Trophoblast cell (in vitro differentiated cells and primary cell): ENCODE measurements at regions not wholly inside any gene's neighbourhood (a gene's known extent, or its start where the extent isn't known, plus 50 kb on each side); places are given as distances from the start of the nearest gene placed in this dataset.

Experiments used
- DNase-seq, 2 donors: peaks; one replicate each; pipeline ENCODE4 v3.0.0-alpha.2; 2016
- H2AFZ ChIP-seq: 2 replicates; pipeline ENCODE4 v1.6.1; 2013; ENCODE audit warnings: low read length, moderate library complexity, mild to moderate bottlenecking; ENCODE audit not compliant: insufficient read depth, poor library complexity
- H2AK5ac ChIP-seq: 2 replicates; pipeline ENCODE4 v1.6.1; 2013; ENCODE audit warnings: mild to moderate bottlenecking, low read length
- H2BK120ac ChIP-seq: 2 replicates; pipeline ENCODE4 v1.6.1; 2013; ENCODE audit warnings: low read length, mild to moderate bottlenecking, moderate library complexity; ENCODE audit not compliant: insufficient read depth, poor library complexity
- H2BK12ac ChIP-seq: 2 replicates; pipeline ENCODE4 v1.6.1; 2013; ENCODE audit warnings: mild to moderate bottlenecking, low read length, moderate library complexity
- H2BK5ac ChIP-seq: 2 replicates; pipeline ENCODE4 v1.6.1; 2013; ENCODE audit warnings: low read length, low read depth, moderate library complexity, mild to moderate bottlenecking; ENCODE audit not compliant: poor library complexity
- H3K14ac ChIP-seq: 2 replicates; pipeline ENCODE4 v1.6.1; 2013; ENCODE audit warnings: mild to moderate bottlenecking, low read length
- H3K18ac ChIP-seq: 2 replicates; pipeline ENCODE4 v1.6.1; 2013; ENCODE audit warnings: mild to moderate bottlenecking, low read length
- H3K23ac ChIP-seq: 2 replicates; pipeline ENCODE4 v1.6.1; 2013; ENCODE audit warnings: low read length
- H3K27ac ChIP-seq: 2 replicates; pipeline ENCODE4 v1.5.1; 2013; ENCODE audit warnings: low read depth, mild to moderate bottlenecking, inconsistent platforms, low read length, moderate library complexity
- H3K27me3 ChIP-seq: 2 replicates; pipeline ENCODE4 v1.6.1; 2013; ENCODE audit warnings: inconsistent platforms, mild to moderate bottlenecking, low read length, moderate library complexity; ENCODE audit not compliant: insufficient read depth
- H3K36me3 ChIP-seq, 2 experiments: 1 replicate in 1 of 2; 2 replicates in 1 of 2; pipeline ENCODE4 v1.6.1; 2013; ENCODE audit warnings: low read length in 2 of 2, mild to moderate bottlenecking in 2 of 2, moderate library complexity in 1 of 2; ENCODE audit not compliant: insufficient read depth in 2 of 2, control insufficient read depth in 1 of 2
- H3K4ac ChIP-seq: 2 replicates; pipeline ENCODE4 v1.6.1; 2013; ENCODE audit warnings: low read depth, mild to moderate bottlenecking, low read length, moderate library complexity
- H3K4me1 ChIP-seq, 2 experiments: 1 replicate in 1 of 2; 2 replicates in 1 of 2; pipeline ENCODE4 v1.6.1; 2013; ENCODE audit warnings: low read length in 2 of 2, mild to moderate bottlenecking in 2 of 2, moderate library complexity in 1 of 2; ENCODE audit not compliant: insufficient read depth in 2 of 2, control insufficient read depth in 1 of 2
- H3K4me2 ChIP-seq: 2 replicates; pipeline ENCODE4 v1.6.1; 2013; ENCODE audit warnings: inconsistent platforms, mild to moderate bottlenecking, low read length, moderate library complexity
- H3K4me3 ChIP-seq: 2 replicates; pipeline ENCODE4 v1.5.1; 2013; ENCODE audit warnings: mild to moderate bottlenecking, low read depth, low read length, inconsistent platforms
- H3K79me1 ChIP-seq: one replicate; pipeline ENCODE4 v1.6.1; 2013; ENCODE audit warnings: low read length
- H3K79me2 ChIP-seq: 2 replicates; pipeline ENCODE4 v1.6.1; 2013; ENCODE audit warnings: low read length, mild to moderate bottlenecking; ENCODE audit not compliant: control insufficient read depth, insufficient read depth, poor library complexity
- H3K9ac ChIP-seq: 2 replicates; pipeline ENCODE4 v1.6.1; 2013; ENCODE audit warnings: mild to moderate bottlenecking, low read length
- H3K9me3 ChIP-seq: 2 replicates; pipeline ENCODE4 v1.6.1; 2013; ENCODE audit warnings: low read depth, mild to moderate bottlenecking, control low read depth, inconsistent platforms, low read length; ENCODE audit not compliant: insufficient read depth
- H4K12ac ChIP-seq: 2 replicates; pipeline ENCODE4 v1.6.1; 2013; ENCODE audit warnings: low read depth, mild to moderate bottlenecking, low read length, moderate library complexity
- H4K8ac ChIP-seq: 2 replicates; pipeline ENCODE4 v1.6.1; 2013; ENCODE audit warnings: low read depth, mild to moderate bottlenecking, low read length, moderate library complexity
- H4K91ac ChIP-seq: one replicate; pipeline ENCODE4 v1.6.1; 2013; ENCODE audit warnings: low read depth, mild to moderate bottlenecking, low read length, moderate library complexity
- WGBS: extraction: QIAGEN DNeasy Blood & Tissue Kit; methylation state at CpG from one replicate; pipeline ENCODE4 v1.1.7; 2013; ENCODE audit warnings: missing lambda C conversion rate; ENCODE audit not compliant: insufficient read length, insufficient coverage; ENCODE audit errors: extremely low coverage; 5-methylcytosine and 5-hydroxymethylcytosine counted together

- Histone ChIP-seq H2AK5ac (no peak overlapping the region), H2BK120ac (no peak overlapping the region), H3K36me3 (peaks cover 0 to 1% of the 10 kb centered on the region in 2 experiments), H3K4me2 (no peak overlapping the region), H3K79me2 (no peaks in the 10 kb centered on the region), H3K14ac (no peak overlapping the region), H3K23ac (no peak overlapping the region), H4K12ac (no peak overlapping the region), H3K27ac (no peak overlapping the region), H3K79me1 (no peaks in the 10 kb centered on the region), H3K18ac (no peak overlapping the region), H3K27me3 (no peaks in the 10 kb centered on the region), H3K4me1 (no peaks in the 10 kb centered on the region), H3K9ac (no peak overlapping the region), H2AFZ (no peak overlapping the region), H3K9me3 (peaks cover 77% of the 10 kb centered on the region), H2BK5ac (no peak overlapping the region), H2BK12ac (no peak overlapping the region), H3K4ac (no peak overlapping the region), H4K8ac (no peak overlapping the region), H3K4me3 (no peak overlapping the region), H4K91ac (no peak overlapping the region)
- no CpG with 5 or more reads among the region's 16 CpGs for WGBS
- DNase-seq = no peak
These were observed 219.4 kb downstream of the TUBA3C start for GRCh38 chr13:18962168-18962734.

- H3K23ac ChIP-seq = no peak overlapping the region
- no peak overlapping the region for H3K4me3 ChIP-seq
- no CpG with 5 or more reads among the region's 4 CpGs for WGBS
- no peaks in the 10 kb centered on the region for H3K27me3 ChIP-seq
- H4K12ac ChIP-seq = no peak overlapping the region
- H3K9me3 ChIP-seq = peaks cover 79% of the 10 kb centered on the region
- no peak overlapping the region for H2BK120ac ChIP-seq
- no peak for DNase-seq
- H3K79me1 ChIP-seq = no peaks in the 10 kb centered on the region
- H3K36me3 ChIP-seq = peaks cover 0 to 1% of the 10 kb centered on the region in 2 experiments
- no peak overlapping the region for H2BK12ac ChIP-seq
- H2AK5ac ChIP-seq = no peak overlapping the region
- no peaks in the 10 kb centered on the region for H3K4me1 ChIP-seq
- no peak overlapping the region for H4K91ac ChIP-seq
- no peak overlapping the region for H3K18ac ChIP-seq
- no peak overlapping the region for H3K4ac ChIP-seq
- H3K14ac ChIP-seq = no peak overlapping the region
- H2BK5ac ChIP-seq = no peak overlapping the region
- H3K27ac ChIP-seq = no peak overlapping the region
- H2AFZ ChIP-seq = no peak overlapping the region
- H3K9ac ChIP-seq = no peak overlapping the region
- no peak overlapping the region for H3K4me2 ChIP-seq
- H3K79me2 ChIP-seq = no peaks in the 10 kb centered on the region
- no peak overlapping the region for H4K8ac ChIP-seq
These were observed 220.1 kb downstream of the TUBA3C start for GRCh38 chr13:18961383-18962117.

GRCh38 chr13:18960637-18961227, 220.9 kb downstream of the TUBA3C start:
- Histone ChIP-seq H4K91ac (no peak overlapping the region), H3K4me1 (no peaks in the 10 kb centered on the region), H2AK5ac (no peak overlapping the region), H4K8ac (no peak overlapping the region), H3K27ac (no peak overlapping the region), H2BK120ac (no peak overlapping the region), H3K79me1 (no peaks in the 10 kb centered on the region), H2BK12ac (no peak overlapping the region), H3K36me3 (peaks cover 0 to 1% of the 10 kb centered on the region in 2 experiments), H3K4ac (no peak overlapping the region), H3K18ac (no peak overlapping the region), H2AFZ (no peak overlapping the region), H3K9me3 (peaks cover 82% of the 10 kb centered on the region), H3K23ac (no peak overlapping the region), H3K27me3 (no peaks in the 10 kb centered on the region), H3K14ac (no peak overlapping the region), H4K12ac (no peak overlapping the region), H3K79me2 (no peaks in the 10 kb centered on the region), H3K4me2 (no peak overlapping the region), H2BK5ac (no peak overlapping the region), H3K9ac (no peak overlapping the region), H3K4me3 (no peak overlapping the region)
- DNase-seq = no peak
- WGBS = no CpG with 5 or more reads among the region's 5 CpGs

- no CpG with 5 or more reads among the region's 6 CpGs for WGBS
- H2BK120ac ChIP-seq = no peak overlapping the region
- H3K23ac ChIP-seq = no peak overlapping the region
- H3K79me2 ChIP-seq = no peaks in the 10 kb centered on the region
- no peak overlapping the region for H3K14ac ChIP-seq
- no peak for DNase-seq
- H3K4me2 ChIP-seq = no peak overlapping the region
- peaks cover 82% of the 10 kb centered on the region for H3K9me3 ChIP-seq
- no peak overlapping the region for H2BK12ac ChIP-seq
- no peak overlapping the region for H2AK5ac ChIP-seq
- H3K4me3 ChIP-seq = no peak overlapping the region
- H2AFZ ChIP-seq = no peak overlapping the region
- no peak overlapping the region for H3K27ac ChIP-seq
- H3K79me1 ChIP-seq = no peaks in the 10 kb centered on the region
- H4K91ac ChIP-seq = no peak overlapping the region
- H3K9ac ChIP-seq = no peak overlapping the region
- no peak overlapping the region for H4K12ac ChIP-seq
- H3K36me3 ChIP-seq = no peaks in the 10 kb centered on the region
- H2BK5ac ChIP-seq = no peak overlapping the region
- H3K18ac ChIP-seq = no peak overlapping the region
- H4K8ac ChIP-seq = no peak overlapping the region
- no peaks in the 10 kb centered on the region for H3K4me1 ChIP-seq
- no peaks in the 10 kb centered on the region for H3K27me3 ChIP-seq
- H3K4ac ChIP-seq = no peak overlapping the region
These were observed 221.6 kb downstream of the TUBA3C start for GRCh38 chr13:18959996-18960395.
